GM21360 (cell line): ENCODE measurements at regions not wholly inside any gene's neighbourhood (a gene's known extent, or its start where the extent isn't known, plus 50 kb on each side); places are given as distances from the start of the nearest gene placed in this dataset.
"Not testable (repeated sequence)": the region's sequence is repeated elsewhere in the genome, so short reads cannot be mapped to it uniquely, and the experiment has no call there.

Experiments used
- ATAC-seq: cut with Tn5 transposase; IDR thresholded peaks from one replicate; pipeline ENCODE4 v1.9.1; 2021; ENCODE audit warnings: mild to moderate bottlenecking, moderate library complexity; ENCODE audit not compliant: unreplicated experiment

- no peak for ATAC-seq
Observed at GRCh38 chr2:236819275-236820002, 249.8 kb downstream of the ACKR3 start.

- ATAC-seq = no peak
Observed at GRCh38 chr2:236820763-236821344, 251.2 kb downstream of the ACKR3 start.

- no peak for ATAC-seq
Observed at GRCh38 chr2:236823041-236823629, 253.5 kb downstream of the ACKR3 start.

- no peak for ATAC-seq
Observed at GRCh38 chr2:236823963-236824362, 254.3 kb downstream of the ACKR3 start.

GRCh38 chr2:236824836-236825235 lies 255.2 kb downstream of the ACKR3 start:
- ATAC-seq = no peak

GRCh38 chr2:236825989-236826510 lies 256.4 kb downstream of the ACKR3 start:
- ATAC-seq = no peak

- ATAC-seq = no peak
Observed at GRCh38 chr2:236826606-236827156, 257.1 kb downstream of the ACKR3 start.

- ATAC-seq = no peak
Observed at GRCh38 chr2:236827997-236828396, 257.7 kb upstream of the COPS8 start.

GRCh38 chr2:236828820-236829219 lies 256.9 kb upstream of the COPS8 start:
- no peak for ATAC-seq

GRCh38 chr2:236830926-236831325 lies 254.8 kb upstream of the COPS8 start:
- no peak for ATAC-seq

GRCh38 chr2:236831698-236832097 lies 254.0 kb upstream of the COPS8 start:
- no peak for ATAC-seq

GRCh38 chr2:236833501-236834073 lies 252.1 kb upstream of the COPS8 start:
- no peak for ATAC-seq

- no peak for ATAC-seq
Observed at GRCh38 chr2:236834284-236834683, 251.4 kb upstream of the COPS8 start.

GRCh38 chr2:236835307-236836024 lies 250.2 kb upstream of the COPS8 start:
- ATAC-seq = no peak

- not testable (repeated sequence) for ATAC-seq
Observed at GRCh38 chr2:236836028-236836427, 249.7 kb upstream of the COPS8 start.

GRCh38 chr2:236840215-236840614 lies 245.5 kb upstream of the COPS8 start:
- no peak for ATAC-seq

- ATAC-seq = no peak
Observed at GRCh38 chr2:236840857-236841256, 244.8 kb upstream of the COPS8 start.

- no peak for ATAC-seq
Observed at GRCh38 chr2:236841389-236841788, 244.3 kb upstream of the COPS8 start.

GRCh38 chr2:236843161-236843968 lies 242.3 kb upstream of the COPS8 start:
- ATAC-seq = no peak

GRCh38 chr2:236844711-236845110 lies 241.0 kb upstream of the COPS8 start:
- ATAC-seq = no peak
